ENCODE measurements at regions not wholly inside any gene's neighbourhood (a gene's known extent, or its start where the extent isn't known, plus 50 kb on each side); places are given as distances from the start of the nearest gene placed in this dataset.

DNA sequence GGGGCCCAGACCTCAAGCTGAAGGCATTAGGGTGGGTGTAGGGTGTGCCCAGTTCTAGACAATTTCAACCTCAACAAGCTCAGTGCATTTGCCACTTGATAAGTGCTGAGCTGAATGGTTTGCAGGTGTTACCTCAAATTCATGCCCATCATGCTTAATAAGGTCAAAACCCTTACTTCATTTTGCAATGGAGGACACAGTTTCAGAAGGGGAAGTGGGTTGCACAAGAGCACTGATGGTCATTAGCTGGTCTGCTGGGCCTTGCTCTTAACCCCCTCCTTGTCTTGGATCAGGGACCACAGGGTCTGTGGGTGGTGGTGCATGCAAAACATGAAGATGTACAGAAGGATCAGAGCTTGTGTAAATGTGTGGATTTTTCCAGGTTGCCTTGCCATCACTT lies 71.0 kb upstream of the SIRPA start:
- Histone ChIP-seq H3K27me3 (ENCODE audit: control insufficient read depth in 1 of 2, insufficient read depth in 2 of 2, low read length in 2 of 2) (no peaks in the 10 kb centered on the region), H3K4me1 (ENCODE audit: insufficient read depth, low read length) (no peaks in the 10 kb centered on the region), H3K36me3 (ENCODE audit: insufficient read depth, low read length) (no peaks in the 10 kb centered on the region), H3K4me3 (ENCODE audit: low read depth in 1 of 2, low read length in 2 of 2) (no peak overlapping the region), H3K9me3 (ENCODE audit: low read length) (no peaks in the 10 kb centered on the region), H3K27ac (ENCODE audit: low read depth, low read length) (no peak overlapping the region), H3K9ac (ENCODE audit: low read length) (no peak overlapping the region)

- H3K27ac ChIP-seq (ENCODE audit: low read depth, low read length) = no peak overlapping the region
- H3K4me1 ChIP-seq (ENCODE audit: insufficient read depth, low read length) = no peaks in the 10 kb centered on the region
- H3K36me3 ChIP-seq (ENCODE audit: insufficient read depth, low read length) = no peaks in the 10 kb centered on the region
- H3K9me3 ChIP-seq (ENCODE audit: low read length) = no peaks in the 10 kb centered on the region
- no peaks in the 10 kb centered on the region for H3K27me3 ChIP-seq (ENCODE audit: control insufficient read depth in 1 of 2, insufficient read depth in 2 of 2, low read length in 2 of 2)
- no peak overlapping the region for H3K9ac ChIP-seq (ENCODE audit: low read length)
- no peak overlapping the region for H3K4me3 ChIP-seq (ENCODE audit: low read depth in 1 of 2, low read length in 2 of 2)
These were observed 71.8 kb upstream of the SIRPA start for GRCh38 chr20:1823450-1823844.

DNA sequence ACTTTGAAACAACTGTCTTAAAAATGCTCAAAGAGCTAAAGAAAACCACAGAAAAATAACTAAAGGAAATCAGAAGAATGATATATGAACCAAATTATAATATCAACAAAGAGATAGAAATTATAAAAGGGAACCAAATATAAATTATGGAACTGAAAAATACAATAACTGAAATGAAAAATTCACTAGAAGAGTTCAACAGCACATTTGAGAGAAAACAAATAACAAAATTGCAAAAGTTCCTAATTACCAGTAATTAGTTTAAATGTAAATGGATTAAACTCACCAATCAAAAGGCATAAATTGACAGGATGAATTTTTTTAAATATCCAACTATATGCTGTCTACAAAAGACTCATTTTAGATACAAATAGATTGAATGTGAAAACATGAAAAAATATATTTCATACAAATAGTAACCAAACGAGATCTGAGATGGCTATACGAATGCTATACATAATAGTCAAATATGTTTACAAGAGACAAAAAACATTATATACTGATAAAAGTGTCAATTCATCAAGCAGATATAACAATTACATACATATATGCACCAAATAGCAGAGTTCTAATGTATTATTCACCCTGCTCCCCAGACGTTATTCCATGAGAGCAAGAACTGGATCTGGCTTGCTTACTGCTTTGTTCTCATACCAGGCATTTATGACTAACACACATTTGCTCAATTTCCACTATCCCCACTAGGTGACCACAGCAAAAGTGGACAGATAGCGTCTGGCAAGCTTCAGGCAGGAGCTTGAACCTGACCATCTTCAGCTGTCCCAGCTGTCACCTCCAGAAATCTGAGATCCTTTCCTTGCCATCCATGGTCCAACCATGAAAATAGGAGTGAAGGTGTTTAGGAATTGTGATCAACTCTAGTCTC lies 72.4 kb upstream of the SIRPA start:
- Histone ChIP-seq H3K4me1 (ENCODE audit: insufficient read depth, low read length) (peaks cover under 1% of the 10 kb centered on the region), H3K27me3 (ENCODE audit: control insufficient read depth in 1 of 2, insufficient read depth in 2 of 2, low read length in 2 of 2) (no peaks in the 10 kb centered on the region), H3K9ac (ENCODE audit: low read length) (no peak overlapping the region), H3K9me3 (ENCODE audit: low read length) (no peaks in the 10 kb centered on the region), H3K36me3 (ENCODE audit: insufficient read depth, low read length) (no peaks in the 10 kb centered on the region), H3K27ac (ENCODE audit: low read depth, low read length) (no peak overlapping the region), H3K4me3 (ENCODE audit: low read depth in 1 of 2, low read length in 2 of 2) (no peak overlapping the region)

- Histone ChIP-seq H3K27ac (ENCODE audit: low read depth, low read length) (no peak overlapping the region), H3K4me1 (ENCODE audit: insufficient read depth, low read length) (peaks cover 24% of the 10 kb centered on the region)
These were observed 74.8 kb upstream of the SIRPA start for GRCh38 chr20:1820138-1821079.

DNA sequence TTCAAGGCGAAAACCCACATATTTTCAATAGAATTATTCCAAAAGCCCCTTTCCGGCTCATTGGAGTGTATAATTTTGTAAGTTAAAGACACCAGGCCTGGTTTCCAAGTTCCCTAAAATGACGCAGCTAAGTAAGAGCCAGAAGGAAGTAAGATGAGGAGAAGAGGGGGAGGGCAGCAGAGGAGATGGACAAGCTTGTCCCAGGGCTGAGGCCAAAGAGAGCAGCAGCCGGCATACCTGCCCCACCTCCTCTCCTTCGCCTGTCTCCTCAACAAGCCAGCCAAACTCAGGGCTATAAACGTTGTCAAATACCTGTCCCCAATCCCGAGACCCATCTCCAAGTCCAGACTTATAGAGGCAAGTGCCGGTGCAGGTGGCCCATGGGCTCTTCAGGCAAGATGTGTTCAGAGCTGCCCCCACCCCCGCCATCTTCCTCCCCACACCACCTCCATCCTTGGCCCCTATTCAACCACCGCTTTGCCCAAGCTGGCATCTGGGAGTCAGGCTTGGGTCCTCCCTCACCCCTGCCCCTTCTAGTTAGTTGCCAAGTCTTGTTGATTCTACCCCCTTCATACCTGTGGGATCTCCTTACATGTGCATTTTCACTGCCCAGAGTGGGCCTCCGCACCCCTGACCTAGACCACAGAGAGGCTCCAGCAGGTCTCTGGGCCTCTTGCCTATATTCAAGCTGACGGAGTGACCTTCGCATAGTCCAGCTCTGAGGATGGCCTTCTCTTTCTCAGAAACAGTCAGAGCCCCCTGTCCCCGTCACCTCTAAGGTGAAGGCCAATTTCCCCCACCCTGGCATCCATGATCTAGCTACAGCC lies 75.7 kb upstream of the SIRPA start:
- Histone ChIP-seq H3K9me3 (ENCODE audit: low read length) (no peaks in the 10 kb centered on the region), H3K4me3 (ENCODE audit: low read depth in 1 of 2, low read length in 2 of 2) (no peak overlapping the region), H3K4me1 (ENCODE audit: insufficient read depth, low read length) (peaks cover 24% of the 10 kb centered on the region), H3K9ac (ENCODE audit: low read length) (no peak overlapping the region), H3K27me3 (ENCODE audit: control insufficient read depth in 1 of 2, insufficient read depth in 2 of 2, low read length in 2 of 2) (no peaks in the 10 kb centered on the region), H3K36me3 (ENCODE audit: insufficient read depth, low read length) (no peaks in the 10 kb centered on the region), H3K27ac (ENCODE audit: low read depth, low read length) (no peak overlapping the region)

More at GRCh38 chr20:1820138-1821079, 74.8 kb upstream of the SIRPA start:
- Histone ChIP-seq H3K36me3 (ENCODE audit: insufficient read depth, low read length) (no peaks in the 10 kb centered on the region), H3K27me3 (ENCODE audit: control insufficient read depth in 1 of 2, insufficient read depth in 2 of 2, low read length in 2 of 2) (no peaks in the 10 kb centered on the region), H3K9ac (ENCODE audit: low read length) (no peak overlapping the region), H3K4me3 (ENCODE audit: low read depth in 1 of 2, low read length in 2 of 2) (no peak overlapping the region), H3K9me3 (ENCODE audit: low read length) (no peaks in the 10 kb centered on the region)

- H3K27ac ChIP-seq (ENCODE audit: low read depth, low read length) = no peak overlapping the region
These were observed 76.3 kb upstream of the SIRPA start for GRCh38 chr20:1818895-1819294.

DNA sequence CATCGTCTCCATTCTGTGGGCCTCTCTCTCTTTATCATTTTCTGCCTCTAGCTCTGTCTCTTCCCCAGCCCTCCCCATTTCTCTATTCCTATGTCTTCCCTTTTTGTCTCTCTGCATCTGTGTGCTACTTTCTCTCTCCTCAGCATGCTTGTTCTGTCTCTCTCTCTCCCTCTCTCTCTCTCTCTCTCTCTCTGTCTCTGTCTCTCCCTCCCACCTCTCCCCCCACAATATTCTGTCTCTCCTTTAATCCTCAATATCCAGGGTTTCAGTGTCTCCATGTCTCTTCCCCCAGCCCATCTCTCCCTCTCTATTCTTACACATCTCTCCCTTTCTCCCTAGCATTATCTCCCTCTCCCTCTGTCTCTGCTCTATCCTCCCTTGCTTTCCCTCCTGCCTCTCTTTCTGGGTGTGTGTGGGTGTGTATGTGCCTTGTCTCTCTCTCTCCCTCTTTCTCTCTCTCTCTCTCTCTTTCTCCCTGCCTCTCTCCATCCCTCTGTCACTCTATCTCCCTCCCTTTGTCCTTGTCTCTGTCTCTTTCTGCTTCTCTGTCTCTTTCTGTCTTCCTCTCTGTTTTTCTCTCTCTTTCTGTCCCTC lies 76.9 kb upstream of the SIRPA start:
- no peak overlapping the region for H3K9ac ChIP-seq (ENCODE audit: low read length)
- H3K4me3 ChIP-seq (ENCODE audit: low read depth in 1 of 2, low read length in 2 of 2) = no peak overlapping the region
- no peaks in the 10 kb centered on the region for H3K36me3 ChIP-seq (ENCODE audit: insufficient read depth, low read length)
- H3K4me1 ChIP-seq (ENCODE audit: insufficient read depth, low read length) = peaks cover 29% of the 10 kb centered on the region
- H3K9me3 ChIP-seq (ENCODE audit: low read length) = no peaks in the 10 kb centered on the region
- H3K27me3 ChIP-seq (ENCODE audit: control insufficient read depth in 1 of 2, insufficient read depth in 2 of 2, low read length in 2 of 2) = no peaks in the 10 kb centered on the region
- peak overlapping the region; percentile 10 for H3K27ac ChIP-seq (ENCODE audit: low read depth, low read length)

More at GRCh38 chr20:1818895-1819294, 76.3 kb upstream of the SIRPA start:
- Histone ChIP-seq H3K9ac (ENCODE audit: low read length) (no peak overlapping the region), H3K4me1 (ENCODE audit: insufficient read depth, low read length) (peaks cover 24% of the 10 kb centered on the region), H3K27me3 (ENCODE audit: control insufficient read depth in 1 of 2, insufficient read depth in 2 of 2, low read length in 2 of 2) (no peaks in the 10 kb centered on the region), H3K9me3 (ENCODE audit: low read length) (no peaks in the 10 kb centered on the region), H3K4me3 (ENCODE audit: low read depth in 1 of 2, low read length in 2 of 2) (no peak overlapping the region), H3K36me3 (ENCODE audit: insufficient read depth, low read length) (no peaks in the 10 kb centered on the region)

DNA sequence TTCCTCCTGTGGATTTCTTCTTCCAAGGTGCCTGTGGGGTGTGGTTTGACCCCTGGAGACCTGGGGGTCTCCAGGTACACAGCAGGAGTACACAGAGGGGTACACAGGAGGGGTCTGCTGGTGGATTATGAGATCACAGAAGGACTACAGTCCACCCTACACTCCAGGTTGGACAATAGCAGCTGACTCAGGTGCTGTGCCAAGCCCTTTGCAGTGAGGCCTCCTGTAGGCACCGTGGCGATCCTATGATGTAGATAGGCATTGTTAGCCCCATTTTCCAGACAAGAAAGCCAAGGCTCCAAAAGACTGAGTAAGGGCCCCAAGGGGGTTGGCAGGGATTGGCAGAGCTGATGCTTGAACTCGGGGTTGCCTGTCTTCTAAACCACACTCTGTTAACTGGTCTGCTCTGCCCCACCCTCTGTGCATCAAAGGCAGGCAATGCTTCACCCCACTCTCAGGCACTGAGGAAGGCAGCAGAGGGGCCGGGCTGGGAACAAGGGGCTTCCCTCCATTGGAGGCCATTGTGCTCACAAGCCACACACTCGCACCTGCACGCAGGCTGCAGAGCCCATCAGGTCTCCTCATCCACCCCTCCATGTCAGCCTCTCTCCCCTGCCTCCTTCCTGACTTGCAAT lies 77.5 kb upstream of the SIRPA start:
- no peak overlapping the region for H3K9ac ChIP-seq (ENCODE audit: low read length)
- peak overlapping the region; percentile 10 for H3K27ac ChIP-seq (ENCODE audit: low read depth, low read length)

GRCh38 chr20:1816384-1817381 lies 78.5 kb upstream of the SIRPA start:
- H3K9me3 ChIP-seq (ENCODE audit: low read length) = no peaks in the 10 kb centered on the region
- H3K36me3 ChIP-seq (ENCODE audit: insufficient read depth, low read length) = no peaks in the 10 kb centered on the region
- H3K27ac ChIP-seq (ENCODE audit: low read depth, low read length) = no peak overlapping the region
- H3K4me1 ChIP-seq (ENCODE audit: insufficient read depth, low read length) = peaks cover 42% of the 10 kb centered on the region
- H3K27me3 ChIP-seq (ENCODE audit: control insufficient read depth in 1 of 2, insufficient read depth in 2 of 2, low read length in 2 of 2) = no peaks in the 10 kb centered on the region
- H3K9ac ChIP-seq (ENCODE audit: low read length) = no peak overlapping the region
- H3K4me3 ChIP-seq (ENCODE audit: low read depth in 1 of 2, low read length in 2 of 2) = peak overlapping the region in 1 of 2 donors; percentile 26

More for the DNA sequence above, 77.5 kb upstream of the SIRPA start:
- Histone ChIP-seq H3K27me3 (ENCODE audit: control insufficient read depth in 1 of 2, insufficient read depth in 2 of 2, low read length in 2 of 2) (no peaks in the 10 kb centered on the region), H3K36me3 (ENCODE audit: insufficient read depth, low read length) (no peaks in the 10 kb centered on the region), H3K4me1 (ENCODE audit: insufficient read depth, low read length) (peaks cover 34% of the 10 kb centered on the region), H3K4me3 (ENCODE audit: low read depth in 1 of 2, low read length in 2 of 2) (no peak overlapping the region), H3K9me3 (ENCODE audit: low read length) (no peaks in the 10 kb centered on the region)
